ENCODE measurements at regions not wholly inside any gene's neighbourhood (a gene's known extent, or its start where the extent isn't known, plus 50 kb on each side); places are given as distances from the start of the nearest gene placed in this dataset.

DNA sequence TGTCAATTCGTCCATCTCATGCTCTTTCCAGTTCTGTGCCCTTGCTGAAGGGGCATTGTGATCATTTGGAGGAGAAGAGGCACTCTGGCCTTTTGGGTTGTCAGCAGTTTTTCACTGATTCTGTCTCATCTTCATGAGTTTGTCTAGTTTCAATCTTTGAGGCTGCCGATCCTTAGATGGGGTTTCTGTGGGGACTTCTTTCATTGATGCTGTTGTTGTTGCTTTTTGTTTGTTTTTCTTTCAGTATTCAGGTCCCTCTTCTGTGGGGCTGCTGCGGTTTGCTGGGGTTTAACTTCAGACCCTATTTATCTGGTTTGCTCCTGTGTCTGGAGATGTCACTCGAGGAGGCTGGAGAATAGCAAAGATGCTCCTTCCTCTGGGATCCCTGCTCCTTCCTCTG lies 224.3 kb downstream of the JRKL start:
- DNase-seq, result no peak

DNA sequence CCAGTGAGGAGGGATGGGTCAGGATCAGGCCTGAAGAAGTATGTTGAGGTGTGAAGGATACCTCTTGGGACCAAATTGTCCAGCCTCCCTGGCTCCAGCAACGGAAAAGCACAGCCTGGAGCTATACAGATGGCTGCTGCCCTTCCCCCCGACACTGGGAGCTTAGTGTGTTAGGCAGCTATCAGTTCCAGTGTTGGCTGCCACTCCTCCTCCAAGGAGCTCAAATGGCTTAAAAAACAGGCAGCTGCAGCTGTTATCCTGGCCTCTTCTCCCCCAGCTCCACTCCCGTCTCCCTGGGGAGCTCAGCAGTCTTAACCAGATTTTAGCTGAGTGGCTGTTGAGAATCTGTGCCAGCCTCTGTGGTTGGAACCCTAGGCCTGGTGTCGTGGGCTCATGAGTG lies 225.0 kb downstream of the JRKL start:
- DNase-seq, result no peak

DNA sequence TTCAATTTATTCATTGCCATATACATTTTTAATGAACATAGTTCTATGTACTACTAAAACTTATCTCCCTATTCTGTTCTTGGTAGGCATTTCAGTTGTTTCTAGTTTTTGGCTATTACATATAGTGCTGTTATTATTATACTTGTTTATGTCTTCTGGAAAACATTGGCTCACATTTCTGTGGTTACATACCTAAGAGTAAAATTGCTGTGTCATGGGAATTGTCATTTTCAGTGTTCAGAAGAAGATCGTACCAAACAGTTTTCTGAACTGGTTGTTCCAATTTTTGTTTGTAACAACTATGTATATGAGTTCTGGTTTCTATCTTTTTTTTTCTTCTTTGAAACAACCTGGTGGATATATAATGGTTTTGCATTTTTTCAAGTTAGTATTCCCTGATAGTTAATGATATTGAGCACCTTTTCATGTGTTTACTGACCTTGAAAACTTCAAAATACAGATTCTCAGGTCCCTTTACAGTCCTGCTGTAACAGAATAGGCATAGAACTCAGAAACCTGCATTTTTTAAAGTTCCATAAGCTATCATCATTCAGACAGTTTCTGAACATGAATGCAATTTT lies 230.7 kb downstream of the JRKL start:
- no peak for DNase-seq

DNA sequence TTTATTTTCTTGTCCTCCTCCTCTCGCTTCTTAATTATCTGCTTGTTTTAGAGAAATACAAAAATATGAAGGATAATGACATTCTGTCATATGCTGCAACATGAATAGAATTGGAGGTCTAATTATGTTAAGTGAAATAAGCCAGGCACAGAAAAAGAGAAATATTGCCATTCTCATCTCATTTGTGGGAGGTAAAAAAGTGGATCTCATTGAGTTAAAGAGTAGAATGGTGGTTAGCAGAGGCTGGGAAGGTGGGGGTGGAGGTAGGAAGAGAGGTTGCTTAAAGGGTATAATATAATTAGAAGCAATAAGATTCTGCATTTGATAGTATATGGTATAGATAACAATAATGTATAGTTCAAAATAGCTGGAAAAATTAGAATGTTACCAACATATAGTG lies 231.3 kb downstream of the JRKL start:
- DNase-seq, result no peak

- DNase-seq, result no peak
Observed at GRCh38 chr11:96622026-96622634, 232.3 kb downstream of the JRKL start.

- DNase-seq, result no peak
Observed at GRCh38 chr11:96624126-96624525, 234.3 kb downstream of the JRKL start.

DNA sequence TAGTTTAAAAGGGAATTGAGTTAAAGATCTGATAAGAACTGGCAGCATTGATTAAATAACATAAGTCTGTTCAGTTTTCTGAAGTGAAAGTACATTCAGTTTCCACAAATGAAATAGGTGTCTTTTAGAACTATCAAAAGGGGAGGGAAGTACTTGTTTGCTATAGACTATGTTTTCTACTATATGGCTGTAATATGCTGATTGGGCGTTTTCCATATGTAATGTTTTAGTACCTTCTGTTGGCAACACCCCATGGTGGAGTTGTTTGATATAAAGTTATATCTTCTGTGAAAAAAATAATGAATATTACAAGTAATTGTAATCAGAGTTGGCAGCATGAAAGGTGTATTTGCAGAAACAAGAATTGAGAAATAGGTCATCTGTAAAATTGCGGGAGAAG lies 237.6 kb downstream of the JRKL start:
- DNase-seq, result no peak

GRCh38 chr11:96635655-96636054 lies 245.8 kb downstream of the JRKL start:
- no peak for DNase-seq

DNA sequence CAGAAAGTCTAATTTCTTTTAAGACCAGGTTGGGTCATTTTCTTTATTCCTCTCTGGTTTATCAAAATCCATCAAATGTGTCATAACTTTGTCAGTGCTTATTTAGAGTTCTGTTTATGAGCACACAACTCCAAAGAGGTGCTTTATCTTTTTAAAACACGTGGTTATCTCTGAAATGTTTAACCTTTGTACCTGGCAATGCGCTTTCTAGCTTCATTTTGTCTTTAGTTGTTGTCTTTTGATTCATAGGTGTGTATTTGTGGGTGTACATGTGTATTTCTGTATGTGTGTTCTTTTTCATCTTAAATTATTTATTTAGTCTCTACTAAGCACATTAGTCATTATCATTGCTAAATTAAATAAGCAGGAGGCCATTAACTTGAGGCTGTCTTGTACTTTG lies 251.4 kb downstream of the JRKL start:
- no peak for DNase-seq

- DNase-seq, result no peak
Observed at GRCh38 chr11:96642583-96642982, 252.8 kb downstream of the JRKL start.

GRCh38 chr11:96643173-96643572 lies 253.4 kb downstream of the JRKL start:
- DNase-seq, result no peak

GRCh38 chr11:96647621-96648020 lies 257.8 kb downstream of the JRKL start:
- no peak for DNase-seq

- DNase-seq, result no peak
Observed at GRCh38 chr11:96648991-96649390, 259.2 kb downstream of the JRKL start.

DNA sequence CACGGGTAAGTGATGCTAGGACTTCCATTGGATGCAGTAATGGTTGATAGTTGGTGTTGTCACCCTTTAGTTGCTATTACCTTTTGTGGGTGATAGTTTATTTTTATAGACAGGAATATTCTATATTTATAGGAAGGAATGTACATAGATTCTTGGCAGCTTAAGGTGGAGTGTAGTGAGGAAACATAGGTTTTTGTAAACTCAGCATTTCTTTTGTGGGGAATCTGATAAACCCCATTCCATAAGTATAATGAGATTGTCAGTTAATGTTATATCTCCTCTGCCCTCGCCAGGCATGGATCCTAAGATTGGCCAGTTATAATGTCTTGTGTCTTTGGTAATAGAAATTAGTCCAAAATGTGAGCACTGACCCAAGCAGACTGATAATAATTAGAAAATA lies 262.7 kb downstream of the JRKL start:
- DNase-seq, result no peak

- DNase-seq, result no peak
Observed at GRCh38 chr11:96655474-96655873, 265.7 kb downstream of the JRKL start.

DNA sequence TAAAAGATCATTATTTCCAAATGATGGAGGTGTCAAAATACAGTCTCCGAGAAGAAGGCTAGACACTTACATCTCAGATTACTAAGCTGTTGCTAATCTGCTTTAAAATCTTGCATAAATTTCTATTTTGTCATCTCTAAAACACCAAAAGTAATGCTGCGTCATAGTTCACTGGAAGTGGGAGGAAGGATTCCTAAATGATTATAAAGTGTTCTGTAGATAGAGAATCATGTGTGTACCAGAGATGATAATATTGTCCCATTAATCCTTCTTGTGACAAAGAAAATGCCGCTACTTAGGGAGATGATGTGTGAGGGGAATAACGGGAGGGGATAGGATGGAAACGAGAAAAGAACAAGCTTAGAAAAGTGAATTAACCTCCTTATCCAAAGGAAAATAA lies 268.6 kb downstream of the JRKL start:
- DNase-seq, result no peak

DNA sequence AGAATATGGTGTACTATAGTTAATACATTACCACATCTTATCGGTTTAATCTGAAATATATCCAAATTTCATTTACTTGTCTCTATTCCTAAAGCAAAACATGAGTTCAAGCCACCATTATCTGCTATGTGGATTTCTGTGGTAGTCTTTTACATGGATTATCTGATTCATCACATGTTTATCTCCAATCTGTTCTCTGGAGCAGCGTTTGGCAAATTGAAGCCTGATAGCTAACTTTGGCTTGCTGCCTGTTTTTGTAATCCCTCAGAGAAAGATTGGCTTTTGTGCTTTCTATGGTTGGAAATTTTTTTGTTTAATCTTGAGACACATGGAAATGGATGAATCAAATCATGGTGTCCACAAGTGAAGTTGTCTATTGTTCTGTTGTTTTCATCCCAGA lies 274.3 kb downstream of the JRKL start:
- DNase-seq, result no peak

- DNase-seq, result no peak
Observed at GRCh38 chr11:96680211-96681018, 290.6 kb downstream of the JRKL start.

DNA sequence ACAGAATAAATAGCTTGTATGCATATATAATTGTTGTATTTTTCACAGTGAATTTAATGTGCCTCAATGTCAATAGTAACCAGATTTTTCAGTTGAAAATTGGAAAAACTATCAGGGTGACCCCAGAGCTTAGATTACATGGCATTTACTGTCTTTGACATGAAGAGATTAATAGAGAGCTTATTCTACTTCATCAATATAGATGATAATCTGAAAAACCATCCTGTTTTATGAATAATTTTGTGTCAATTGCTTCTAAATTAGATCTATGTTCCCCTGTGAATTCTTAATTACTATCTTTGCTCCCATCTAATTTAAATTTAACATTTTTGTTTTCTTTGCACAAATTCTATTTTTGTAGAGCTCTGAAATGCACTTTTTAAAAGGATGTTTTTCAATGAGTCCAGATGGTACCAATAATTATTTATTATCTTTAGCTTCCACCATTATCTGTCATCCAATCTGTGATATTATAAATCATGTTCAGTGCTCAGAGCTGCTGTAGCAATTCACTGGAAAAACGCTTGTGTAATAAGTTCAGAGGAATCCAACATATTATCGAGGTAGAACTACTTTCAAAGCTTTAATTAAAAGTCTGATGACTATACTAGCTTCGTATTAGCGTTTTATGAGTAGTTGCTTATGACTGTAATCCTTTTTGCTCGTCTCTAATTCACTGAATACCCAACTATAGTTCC lies 291.4 kb downstream of the JRKL start:
- no peak for DNase-seq

- DNase-seq, result no peak
Observed at GRCh38 chr11:96694338-96694737, 304.5 kb downstream of the JRKL start.

GRCh38 chr11:96696731-96697130 lies 306.9 kb downstream of the JRKL start:
- DNase-seq, result no peak

GRCh38 chr11:96697466-96697865 lies 307.7 kb downstream of the JRKL start:
- DNase-seq, result no peak

DNA sequence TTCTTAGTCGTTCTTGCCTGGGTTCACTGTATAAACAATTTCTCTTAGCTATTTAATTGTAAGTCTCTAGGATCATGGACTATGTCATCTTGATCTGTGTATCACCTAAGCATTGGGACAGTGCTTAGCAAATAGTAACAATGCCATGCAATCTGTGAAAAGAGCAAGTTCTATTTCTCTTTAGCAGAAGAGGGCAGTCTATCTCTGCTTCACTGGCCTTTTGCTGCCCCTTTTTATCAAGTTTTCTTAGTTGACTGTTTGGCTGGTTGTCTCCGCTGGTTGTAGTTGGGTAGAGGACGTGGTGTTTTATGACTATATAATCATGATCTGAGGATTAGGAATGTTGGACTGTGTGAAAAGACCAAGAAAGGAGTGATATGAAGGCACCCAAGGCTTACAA lies 315.0 kb downstream of the JRKL start:
- no peak for DNase-seq
